Testis (tissue), 2 donors: ENCODE measurements at regions not wholly inside any gene's neighbourhood (a gene's known extent, or its start where the extent isn't known, plus 50 kb on each side); places are given as distances from the start of the nearest gene placed in this dataset.

Experiments used
- DNase-seq: peaks from one replicate; pipeline ENCODE4 v3.0.0-alpha.2; 2019
- H3K27ac ChIP-seq, 2 donors: fragments of 200-600 bp; sonication (generic); one replicate each; pipeline ENCODE4 v1.5.1; 2019
- H3K27me3 ChIP-seq: fragments of 200-600 bp; sonication (generic); one replicate; pipeline ENCODE4 v1.5.1; 2019
- H3K36me3 ChIP-seq: fragments of 200-600 bp; sonication (generic); one replicate; pipeline ENCODE4 v1.5.1; 2017; ENCODE audit warnings: low read depth; ENCODE audit errors: missing control alignments
- H3K4me1 ChIP-seq: fragments of 200-600 bp; sonication (generic); one replicate; pipeline ENCODE4 v1.5.1; 2019
- H3K4me3 ChIP-seq, 2 donors: fragments of 200-600 bp; sonication (generic); one replicate each; pipeline ENCODE4 v1.5.1; 2017 to 2019
- H3K9me3 ChIP-seq: fragments of 200-600 bp; sonication (generic); one replicate; pipeline ENCODE4 v1.5.1; 2017
- POLR2A ChIP-seq: fragments of 450-650 bp; IDR thresholded peaks from one replicate; pipeline ENCODE4 v1.6.1; 2017; ENCODE audit warnings: antibody characterized with exemption, mild to moderate bottlenecking, moderate library complexity
- WGBS, 2 donors: methylation state at CpG; one replicate each; pipeline ENCODE4 v1.1.5; 2018; 5-methylcytosine and 5-hydroxymethylcytosine counted together
- intact Hi-C: fragments of 100-400 bp; cut with DNase I; formaldehyde crosslinking; loops from one replicate; pipeline ENCODE4 v1.15.1; 2023; ENCODE audit warnings: low total_unique reads
- TF ChIP-seq, protein P1 (sequence below), 3 experiments: fragments of 450-650 bp in 2 of 3; fragments of 200-600 bp in 1 of 3; sonication (generic) in 1 of 3; IDR thresholded peaks; one replicate each; pipeline ENCODE4 v1.5.1; 2016 to 2019; ENCODE audit warnings: antibody characterized with exemption in 3 of 3, mild to moderate bottlenecking in 2 of 3, moderate library complexity in 1 of 3

DNA sequence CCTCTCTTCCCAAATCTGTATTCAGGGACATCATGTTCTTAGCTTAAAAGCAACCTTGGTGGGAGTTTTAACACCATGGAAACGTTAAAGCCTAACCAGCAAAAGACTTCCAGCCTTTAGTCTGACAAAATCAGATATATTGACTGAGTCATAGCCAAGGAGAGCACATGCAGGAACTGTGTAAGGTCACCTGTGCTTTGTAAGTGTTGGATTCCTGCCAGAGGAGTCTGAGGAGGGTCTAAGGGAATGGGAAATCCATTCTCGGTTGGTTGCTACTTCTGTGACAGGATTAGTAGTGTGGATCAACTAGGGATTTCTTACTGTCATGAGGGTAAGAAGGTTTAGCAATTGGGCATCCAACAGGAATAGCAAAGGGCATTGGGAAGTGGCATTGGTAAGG is 142.0 kb upstream of the CHD1 start:
- no peak overlapping the region for H3K27ac ChIP-seq
- TF ChIP-seq POLR2A, result no peak
- no peaks in the 10 kb centered on the region for H3K27me3 ChIP-seq
- H3K4me1 ChIP-seq, result peaks cover 4% of the 10 kb centered on the region
- H3K9me3 ChIP-seq, result no peaks in the 10 kb centered on the region
- intact Hi-C loops, result no loop called here
- whole genome bisulfite sequencing, 2 donors, result 38 to 39% methylated on average over 2 of the region's 2 CpGs
- no peak for DNase-seq
- H3K4me3 ChIP-seq, result no peak overlapping the region
- no peaks in the 10 kb centered on the region for H3K36me3 ChIP-seq

DNA sequence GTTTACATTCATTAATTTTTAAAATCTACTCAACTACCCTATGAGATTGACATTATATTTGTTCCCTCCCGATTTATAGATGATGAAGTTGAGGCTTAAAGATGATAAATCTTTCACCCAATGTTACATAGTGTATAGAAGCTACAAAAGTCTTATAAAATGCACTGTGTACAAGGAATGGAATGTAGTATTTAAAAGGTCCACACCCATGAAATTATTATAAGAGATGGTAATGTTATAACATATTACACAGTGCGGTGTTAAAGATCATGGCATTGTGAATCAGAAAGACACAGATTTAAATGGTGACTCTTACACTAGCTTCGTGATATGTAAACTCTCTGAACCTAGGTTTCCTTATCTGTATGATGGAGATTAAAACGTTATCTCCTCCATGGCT is 141.6 kb upstream of the CHD1 start:
- no peak for DNase-seq
- TF ChIP-seq, protein P1, sequence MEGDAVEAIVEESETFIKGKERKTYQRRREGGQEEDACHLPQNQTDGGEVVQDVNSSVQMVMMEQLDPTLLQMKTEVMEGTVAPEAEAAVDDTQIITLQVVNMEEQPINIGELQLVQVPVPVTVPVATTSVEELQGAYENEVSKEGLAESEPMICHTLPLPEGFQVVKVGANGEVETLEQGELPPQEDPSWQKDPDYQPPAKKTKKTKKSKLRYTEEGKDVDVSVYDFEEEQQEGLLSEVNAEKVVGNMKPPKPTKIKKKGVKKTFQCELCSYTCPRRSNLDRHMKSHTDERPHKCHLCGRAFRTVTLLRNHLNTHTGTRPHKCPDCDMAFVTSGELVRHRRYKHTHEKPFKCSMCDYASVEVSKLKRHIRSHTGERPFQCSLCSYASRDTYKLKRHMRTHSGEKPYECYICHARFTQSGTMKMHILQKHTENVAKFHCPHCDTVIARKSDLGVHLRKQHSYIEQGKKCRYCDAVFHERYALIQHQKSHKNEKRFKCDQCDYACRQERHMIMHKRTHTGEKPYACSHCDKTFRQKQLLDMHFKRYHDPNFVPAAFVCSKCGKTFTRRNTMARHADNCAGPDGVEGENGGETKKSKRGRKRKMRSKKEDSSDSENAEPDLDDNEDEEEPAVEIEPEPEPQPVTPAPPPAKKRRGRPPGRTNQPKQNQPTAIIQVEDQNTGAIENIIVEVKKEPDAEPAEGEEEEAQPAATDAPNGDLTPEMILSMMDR (IDR thresholded peaks at IDR 0.05), result no peak
- TF ChIP-seq POLR2A, result no peak
- intact Hi-C loops, result no loop called here
- Histone ChIP-seq H3K27me3 (no peaks in the 10 kb centered on the region), H3K36me3 (no peaks in the 10 kb centered on the region), H3K4me1 (peaks cover 4% of the 10 kb centered on the region), H3K9me3 (no peaks in the 10 kb centered on the region), H3K27ac (no peak overlapping the region), H3K4me3 (no peak overlapping the region)
- whole genome bisulfite sequencing, 2 donors, result 62 to 63% methylated on average over 4 of the region's 4 CpGs

DNA sequence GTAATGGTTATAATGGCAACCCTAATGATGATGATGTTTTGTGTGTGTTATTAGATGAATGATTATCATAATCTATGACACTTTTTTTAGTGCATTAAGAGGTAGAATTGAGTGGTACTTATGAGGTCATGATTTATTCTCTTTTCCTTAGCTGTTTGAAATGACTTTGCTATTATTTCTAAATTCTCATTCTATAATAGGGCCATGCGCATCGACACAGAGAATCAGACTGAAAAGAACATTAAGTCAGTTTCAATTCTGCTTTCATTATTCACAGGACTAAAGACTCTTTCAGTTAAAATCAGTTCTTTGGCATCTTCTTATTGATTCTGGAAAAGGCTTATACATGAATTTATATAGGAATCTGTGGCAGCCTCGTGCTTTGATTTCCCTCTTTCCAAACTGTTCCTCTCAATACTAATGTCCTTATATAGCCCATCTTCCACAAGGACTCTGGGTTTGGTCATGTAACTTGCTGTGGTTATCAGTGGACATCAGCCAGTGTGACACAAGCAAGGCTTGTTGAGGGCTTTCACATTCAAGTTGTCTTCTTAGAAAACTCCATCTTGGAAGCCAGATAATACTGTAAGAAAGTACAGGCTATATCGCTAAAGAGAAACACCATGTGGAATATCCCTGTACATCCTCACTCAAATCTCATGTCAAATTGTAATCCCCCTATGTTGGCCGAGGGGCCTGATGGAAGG is 140.3 kb upstream of the CHD1 start:
- 92 to 93% methylated on average over 5 of the region's 5 CpGs for WGBS, 2 donors
- no peak for DNase-seq
- intact Hi-C loops, result no loop called here
- Histone ChIP-seq H3K9me3 (no peaks in the 10 kb centered on the region), H3K4me1 (peaks cover 4% of the 10 kb centered on the region), H3K27me3 (no peaks in the 10 kb centered on the region), H3K36me3 (no peaks in the 10 kb centered on the region), H3K4me3 (no peak overlapping the region), H3K27ac (no peak overlapping the region)
- TF ChIP-seq POLR2A, result no peak
- TF ChIP-seq, protein P1 (IDR thresholded peaks at IDR 0.05), result no peak

DNA sequence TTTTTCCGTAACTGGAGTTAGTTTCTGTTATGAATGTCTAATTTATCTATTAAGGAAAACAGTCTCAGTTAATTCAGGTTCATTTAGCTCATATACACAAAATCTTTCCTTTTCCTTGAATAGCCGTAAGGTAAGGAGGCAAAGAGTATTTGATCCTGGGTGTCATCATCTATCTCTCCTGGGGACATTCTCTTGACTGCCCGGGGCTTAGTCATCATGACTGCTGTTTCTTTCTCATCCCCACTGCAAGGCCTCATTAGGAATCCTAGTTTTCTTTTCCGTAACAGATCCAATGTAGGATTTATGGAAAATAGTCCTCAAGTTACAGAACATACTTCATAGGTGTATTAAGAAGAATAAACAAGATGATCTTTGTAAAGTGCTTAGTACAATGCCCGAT is 134.9 kb upstream of the CHD1 start:
- H3K4me1 ChIP-seq, result no peaks in the 10 kb centered on the region
- TF ChIP-seq, protein P1 (IDR thresholded peaks at IDR 0.05), result no peak
- TF ChIP-seq POLR2A, result no peak
- H3K27me3 ChIP-seq, result no peaks in the 10 kb centered on the region
- WGBS, 2 donors, result 92 to 95% methylated on average over 5 of the region's 5 CpGs
- no peak for DNase-seq
- H3K9me3 ChIP-seq, result no peaks in the 10 kb centered on the region
- H3K27ac ChIP-seq, result no peak overlapping the region
- H3K36me3 ChIP-seq, result no peaks in the 10 kb centered on the region
- no peak overlapping the region for H3K4me3 ChIP-seq
- intact Hi-C loops, result no loop called here

DNA sequence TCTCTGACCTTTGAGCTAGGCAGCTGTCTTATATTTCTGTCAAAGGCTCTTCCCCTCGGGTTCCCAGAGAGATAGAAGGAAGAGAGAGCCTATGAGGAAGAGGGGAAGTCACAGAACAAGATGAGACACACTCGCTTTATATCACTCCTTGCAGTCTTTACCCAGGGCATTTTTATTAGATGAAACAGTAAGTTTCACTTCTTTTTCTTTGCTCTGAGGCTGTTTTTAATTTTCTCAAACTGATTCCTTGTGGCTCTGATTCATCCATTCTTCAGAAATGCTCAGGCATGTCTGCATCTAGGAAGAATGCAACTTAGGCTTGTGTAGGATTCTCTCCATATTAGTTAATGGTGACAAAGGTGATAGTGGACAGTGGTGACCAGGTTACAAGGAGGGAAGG is 132.9 kb upstream of the CHD1 start:
- Histone ChIP-seq H3K27me3 (no peaks in the 10 kb centered on the region), H3K4me3 (no peak overlapping the region), H3K4me1 (no peaks in the 10 kb centered on the region), H3K36me3 (no peaks in the 10 kb centered on the region), H3K9me3 (no peaks in the 10 kb centered on the region), H3K27ac (no peak overlapping the region)
- TF ChIP-seq, protein P1 (IDR thresholded peaks at IDR 0.05), result no peak
- no peak for TF ChIP-seq POLR2A
- whole genome bisulfite sequencing, 2 donors, result 41 to 42% methylated on average over 2 of the region's 2 CpGs
- intact Hi-C loops, result no loop called here
- DNase-seq, result no peak
